PC-3 (cell line): ENCODE measurements at regions not wholly inside any gene's neighbourhood (a gene's known extent, or its start where the extent isn't known, plus 50 kb on each side); places are given as distances from the start of the nearest gene placed in this dataset.
"Not testable (repeated sequence)": the region's sequence is repeated elsewhere in the genome, so short reads cannot be mapped to it uniquely, and the experiment has no call there.

Experiments
- ATAC-seq: fragments of 200-7000 bp; cut with Tn5 transposase; 2 replicates; pipeline ENCODE4 v1.9.1; 2020; ENCODE audit warnings: mild to moderate bottlenecking, moderate library complexity
- BruUV-seq: library from RNA; stranded (reverse); fragments of 400-500 nt; replicated peaks from 2 replicates; lab custom pipeline; 2021; lab: Mats Ljungman, UMichigan
- CTCF ChIA-PET: fragments of 300-600 bp; sonication (Branson Sonifier 250); formaldehyde crosslinking; loops from one replicate; lab custom pipeline; 2022; ENCODE audit warnings: antibody characterized with exemption; lab: Charles Lee
- POLR2A ChIA-PET: fragments of 300-600 bp; sonication (Branson Sonifier 250); formaldehyde crosslinking; loops from one replicate; lab custom pipeline; 2022; ENCODE audit warnings: antibody characterized with exemption; ENCODE audit not compliant: unreplicated experiment; lab: Charles Lee
- DNase-seq: peaks from one replicate; pipeline ENCODE4 v3.0.0-alpha.2; 2015
- H2AFZ ChIP-seq: fragments of 300-600 bp; sonication (generic); 2 replicates; pipeline ENCODE4 v1.6.0; 2016; ENCODE audit warnings: antibody characterized with exemption, low read length
- H3F3A ChIP-seq: fragments of 300-600 bp; sonication (generic); one replicate; pipeline ENCODE4 v1.6.0; 2017; ENCODE audit warnings: antibody characterized with exemption, low read length, control low read depth, mild to moderate bottlenecking; ENCODE audit not compliant: unreplicated experiment
- H3K27ac ChIP-seq: fragments of 300-600 bp; sonication (generic); 2 replicates; pipeline ENCODE4 v1.5.1; 2016; ENCODE audit warnings: mild to moderate bottlenecking, low read length
- H3K27me3 ChIP-seq: fragments of 300-600 bp; sonication (generic); 2 replicates; pipeline ENCODE4 v1.6.1; 2016; ENCODE audit warnings: low read length, mixed read lengths
- H3K36me3 ChIP-seq: fragments of 300-600 bp; sonication (generic); 2 replicates; pipeline ENCODE4 v1.6.1; 2016; ENCODE audit warnings: low read depth, mixed run types, low read length, mixed read lengths
- H3K4me1 ChIP-seq: fragments of 300-600 bp; sonication (generic); 2 replicates; pipeline ENCODE4 v1.5.1; 2016; ENCODE audit warnings: low read length; ENCODE audit not compliant: insufficient read depth
- H3K4me2 ChIP-seq: fragments of 300-600 bp; sonication (generic); 2 replicates; pipeline ENCODE4 v1.6.0; 2016; ENCODE audit warnings: low read length
- H3K4me3 ChIP-seq: fragments of 300-600 bp; sonication (generic); 2 replicates; pipeline ENCODE4 v1.5.1; 2016; ENCODE audit warnings: mild to moderate bottlenecking, low read length, mixed read lengths
- H3K79me2 ChIP-seq: fragments of 300-600 bp; sonication (generic); 2 replicates; pipeline ENCODE4 v1.6.1; 2017; ENCODE audit warnings: low read length, mixed read lengths
- H3K9ac ChIP-seq: fragments of 300-600 bp; sonication (generic); 2 replicates; pipeline ENCODE4 v1.6.0; 2016; ENCODE audit warnings: mild to moderate bottlenecking, low read length
- H3K9me2 ChIP-seq: fragments of 300-600 bp; sonication (generic); replicated peaks from 2 replicates; pipeline ENCODE4 v1.6.1; 2016; ENCODE audit warnings: mixed run types, low read length, mixed read lengths
- H3K9me3 ChIP-seq: fragments of 300-600 bp; sonication (generic); 2 replicates; pipeline ENCODE4 v1.6.1; 2016; ENCODE audit warnings: low read length, mixed read lengths
- H4K20me1 ChIP-seq: fragments of 300-600 bp; sonication (generic); 2 replicates; pipeline ENCODE4 v1.6.1; 2016; ENCODE audit warnings: low read length, mixed read lengths
- EZH2 ChIP-seq: fragments of 300-600 bp; sonication (generic); IDR thresholded peaks from one replicate; pipeline ENCODE4 v1.6.1; 2017; ENCODE audit warnings: antibody characterized with exemption, mild to moderate bottlenecking, low read length; ENCODE audit not compliant: unreplicated experiment
- EZH2phosphoT487 ChIP-seq: fragments of 300-600 bp; sonication (generic); IDR thresholded peaks from 2 replicates; pipeline ENCODE4 v1.6.1; 2018; ENCODE audit warnings: mild to moderate bottlenecking, antibody characterized with exemption, low read length, borderline replicate concordance
- intact Hi-C: fragments of 100-400 bp; cut with micrococcal nuclease; formaldehyde crosslinking; loops from 2 replicates; pipeline ENCODE4 v1.9.0; 2023
- TF ChIP-seq, protein P1 (sequence below): fragments of 300-600 bp; sonication (generic); conservative IDR thresholded peaks from 2 replicates; pipeline ENCODE4 v1.5.1; 2017; ENCODE audit warnings: antibody characterized with exemption, low read depth, mild to moderate bottlenecking, low read length

GRCh38 chr3:106529738-106530137, 660.9 kb upstream of the CBLB start:
- H3K36me3 ChIP-seq = no peaks in the 10 kb centered on the region
- no peaks in the 10 kb centered on the region for H3F3A ChIP-seq
- H4K20me1 ChIP-seq = no peaks in the 10 kb centered on the region
- H3K27ac ChIP-seq = no peak overlapping the region
- H3K4me3 ChIP-seq = no peak overlapping the region
- no peak overlapping the region for H3K9ac ChIP-seq
- TF ChIP-seq EZH2 = no peak
- TF ChIP-seq EZH2phosphoT487 = no peak
- TF ChIP-seq, protein P1, sequence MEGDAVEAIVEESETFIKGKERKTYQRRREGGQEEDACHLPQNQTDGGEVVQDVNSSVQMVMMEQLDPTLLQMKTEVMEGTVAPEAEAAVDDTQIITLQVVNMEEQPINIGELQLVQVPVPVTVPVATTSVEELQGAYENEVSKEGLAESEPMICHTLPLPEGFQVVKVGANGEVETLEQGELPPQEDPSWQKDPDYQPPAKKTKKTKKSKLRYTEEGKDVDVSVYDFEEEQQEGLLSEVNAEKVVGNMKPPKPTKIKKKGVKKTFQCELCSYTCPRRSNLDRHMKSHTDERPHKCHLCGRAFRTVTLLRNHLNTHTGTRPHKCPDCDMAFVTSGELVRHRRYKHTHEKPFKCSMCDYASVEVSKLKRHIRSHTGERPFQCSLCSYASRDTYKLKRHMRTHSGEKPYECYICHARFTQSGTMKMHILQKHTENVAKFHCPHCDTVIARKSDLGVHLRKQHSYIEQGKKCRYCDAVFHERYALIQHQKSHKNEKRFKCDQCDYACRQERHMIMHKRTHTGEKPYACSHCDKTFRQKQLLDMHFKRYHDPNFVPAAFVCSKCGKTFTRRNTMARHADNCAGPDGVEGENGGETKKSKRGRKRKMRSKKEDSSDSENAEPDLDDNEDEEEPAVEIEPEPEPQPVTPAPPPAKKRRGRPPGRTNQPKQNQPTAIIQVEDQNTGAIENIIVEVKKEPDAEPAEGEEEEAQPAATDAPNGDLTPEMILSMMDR = no peak
- no peak overlapping the region for H2AFZ ChIP-seq
- no peak for DNase-seq
- H3K4me2 ChIP-seq = no peak overlapping the region
- H3K27me3 ChIP-seq = no peaks in the 10 kb centered on the region
- no peaks in the 10 kb centered on the region for H3K9me3 ChIP-seq
- H3K9me2 ChIP-seq = no peaks in the 10 kb centered on the region
- BruUV-seq = no TSS peak
- intact Hi-C loops = no loop called here
- CTCF ChIA-PET = no interaction called here
- no peaks in the 10 kb centered on the region for H3K79me2 ChIP-seq
- ATAC-seq = no peak
- POLR2A ChIA-PET = no interaction called here
- peaks cover 9% of the 10 kb centered on the region for H3K4me1 ChIP-seq

DNA sequence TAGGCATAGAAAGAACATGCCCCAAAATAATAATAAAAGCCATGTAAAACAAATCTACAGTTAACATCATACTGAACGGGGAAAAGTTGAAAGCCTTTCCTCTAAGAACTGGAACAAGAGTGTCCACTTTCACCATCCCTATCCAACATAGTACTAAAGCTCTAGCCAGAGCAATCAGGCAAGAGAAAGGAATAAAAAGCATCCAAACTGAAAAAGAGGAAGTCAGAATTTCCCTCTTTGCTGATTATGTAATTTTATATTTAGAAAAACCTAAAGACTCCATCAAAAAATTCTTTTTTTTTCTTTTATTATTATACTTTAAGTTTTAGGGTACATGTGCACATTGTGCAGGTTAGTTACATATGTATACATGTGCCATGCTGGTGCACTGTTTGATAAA, 661.6 kb upstream of the CBLB start:
- Histone ChIP-seq H4K20me1 (no peaks in the 10 kb centered on the region), H3F3A (no peaks in the 10 kb centered on the region), H3K4me1 (peaks cover 9% of the 10 kb centered on the region), H3K4me2 (no peak overlapping the region), H3K27me3 (no peaks in the 10 kb centered on the region), H3K79me2 (no peaks in the 10 kb centered on the region), H3K27ac (no peak overlapping the region), H3K9me2 (no peaks in the 10 kb centered on the region), H3K36me3 (no peaks in the 10 kb centered on the region), H3K4me3 (no peak overlapping the region), H3K9ac (no peak overlapping the region), H3K9me3 (0 out of 2 replicates have a peak, but pooled peaks cover 5% of the 10 kb centered on the region), H2AFZ (no peak overlapping the region)
- ChIA-PET CTCF (no interaction called here), POLR2A (no interaction called here)
- no peak for DNase-seq
- ATAC-seq = no peak
- BruUV-seq = no TSS peak
- no peak for TF ChIP-seq EZH2
- TF ChIP-seq, protein P1 = no peak
- TF ChIP-seq EZH2phosphoT487 = no peak
- intact Hi-C loops = no loop called here

DNA sequence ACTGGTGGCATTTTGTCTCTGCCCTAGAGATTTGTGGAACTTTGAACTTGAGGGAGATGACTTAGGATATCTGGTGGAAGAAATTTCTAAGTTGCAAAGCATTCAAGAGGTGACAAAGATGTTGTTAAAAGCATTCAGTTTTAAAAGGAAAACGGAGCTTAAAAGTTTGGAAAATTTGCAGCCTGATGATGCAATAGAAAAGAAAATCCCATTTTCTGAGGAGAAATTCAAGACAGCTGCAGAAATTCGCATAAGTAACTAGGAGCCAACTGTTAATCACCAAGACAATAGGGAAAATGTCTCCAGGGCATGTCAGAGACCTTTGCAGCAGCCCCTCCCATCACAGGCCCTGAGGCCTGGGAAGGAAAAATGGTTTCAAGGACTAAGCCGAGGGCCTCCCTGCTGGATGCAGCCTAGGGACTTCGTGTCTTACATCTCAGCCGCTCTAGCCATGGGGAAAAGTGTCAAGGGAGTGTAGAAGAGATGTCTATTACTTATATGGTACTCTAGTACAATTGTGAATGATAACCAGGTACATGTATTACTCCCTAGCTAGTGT, 663.0 kb upstream of the CBLB start:
- CTCF ChIA-PET, intact Hi-C loops, BruUV-seq: not testable (repeated sequence)

More for the DNA sequence above, 663.0 kb upstream of the CBLB start:
- H3K79me2 ChIP-seq, H2AFZ ChIP-seq, H3K36me3 ChIP-seq, DNase-seq, ATAC-seq, H3K9me2 ChIP-seq, H3K4me3 ChIP-seq, H3F3A ChIP-seq, H3K4me2 ChIP-seq, H4K20me1 ChIP-seq, H3K27ac ChIP-seq, H3K27me3 ChIP-seq, H3K9me3 ChIP-seq, H3K9ac ChIP-seq, POLR2A ChIA-PET, H3K4me1 ChIP-seq: not testable (repeated sequence)
